ENCODE measurements at regions not wholly inside any gene's neighbourhood (a gene's known extent, or its start where the extent isn't known, plus 50 kb on each side); places are given as distances from the start of the nearest gene placed in this dataset.

GRCh38 chr4:175109933-175110332 lies 191.8 kb downstream of the ADAM29 start:
- Histone ChIP-seq H3K27ac (no peak overlapping the region), H3K4me3 (no peak overlapping the region)

GRCh38 chr4:175125410-175126068 lies 207.4 kb downstream of the ADAM29 start:
- H3K27ac ChIP-seq, result no peak overlapping the region
- H3K4me3 ChIP-seq, result no peak overlapping the region

GRCh38 chr4:175127314-175127713 lies 209.2 kb downstream of the ADAM29 start:
- Histone ChIP-seq H3K27ac (no peak overlapping the region), H3K4me3 (no peak overlapping the region)

GRCh38 chr4:175129797-175130196 lies 211.6 kb downstream of the ADAM29 start:
- Histone ChIP-seq H3K4me3 (no peak overlapping the region), H3K27ac (no peak overlapping the region)

- H3K27ac ChIP-seq, result no peak overlapping the region
- no peak overlapping the region for H3K4me3 ChIP-seq
These were observed 221.0 kb downstream of the ADAM29 start for GRCh38 chr4:175139205-175139604.

- Histone ChIP-seq H3K4me3 (no peak overlapping the region), H3K27ac (no peak overlapping the region)
These were observed 225.0 kb downstream of the ADAM29 start for GRCh38 chr4:175143116-175143515.

- Histone ChIP-seq H3K4me3 (no peak overlapping the region), H3K27ac (no peak overlapping the region)
These were observed 228.6 kb downstream of the ADAM29 start for GRCh38 chr4:175146799-175147198.

GRCh38 chr4:175147233-175147632 lies 229.1 kb downstream of the ADAM29 start:
- Histone ChIP-seq H3K4me3 (no peak overlapping the region), H3K27ac (no peak overlapping the region)

- Histone ChIP-seq H3K4me3 (no peak overlapping the region), H3K27ac (no peak overlapping the region)
These were observed 247.9 kb downstream of the ADAM29 start for GRCh38 chr4:175166020-175166419.

- no peak overlapping the region for H3K27ac ChIP-seq
- no peak overlapping the region for H3K4me3 ChIP-seq
These were observed 258.6 kb downstream of the ADAM29 start for GRCh38 chr4:175176710-175177109.

GRCh38 chr4:175190654-175191053 lies 272.5 kb downstream of the ADAM29 start:
- Histone ChIP-seq H3K27ac (no peak overlapping the region), H3K4me3 (no peak overlapping the region)

- no peak overlapping the region for H3K4me3 ChIP-seq
- no peak overlapping the region for H3K27ac ChIP-seq
These were observed 279.9 kb downstream of the ADAM29 start for GRCh38 chr4:175198056-175198455.

- Histone ChIP-seq H3K4me3 (no peak overlapping the region), H3K27ac (no peak overlapping the region)
These were observed 297.1 kb downstream of the ADAM29 start for GRCh38 chr4:175215208-175215607.

GRCh38 chr4:175215657-175216056 lies 297.5 kb downstream of the ADAM29 start:
- no peak overlapping the region for H3K27ac ChIP-seq
- H3K4me3 ChIP-seq, result no peak overlapping the region

GRCh38 chr4:175229154-175229553 lies 311.0 kb downstream of the ADAM29 start:
- H3K27ac ChIP-seq, result no peak overlapping the region
- no peak overlapping the region for H3K4me3 ChIP-seq

- no peak overlapping the region for H3K27ac ChIP-seq
- no peak overlapping the region for H3K4me3 ChIP-seq
These were observed 316.0 kb downstream of the ADAM29 start for GRCh38 chr4:175234162-175234561.

- Histone ChIP-seq H3K4me3 (no peak overlapping the region), H3K27ac (no peak overlapping the region)
These were observed 320.8 kb downstream of the ADAM29 start for GRCh38 chr4:175238827-175239517.

GRCh38 chr4:175246941-175247340 lies 328.8 kb downstream of the ADAM29 start:
- no peak overlapping the region for H3K27ac ChIP-seq
- H3K4me3 ChIP-seq, result no peak overlapping the region

- no peak overlapping the region for H3K4me3 ChIP-seq
- H3K27ac ChIP-seq, result no peak overlapping the region
These were observed 334.5 kb downstream of the ADAM29 start for GRCh38 chr4:175252642-175253041.

- Histone ChIP-seq H3K4me3 (no peak overlapping the region), H3K27ac (no peak overlapping the region)
These were observed 335.2 kb downstream of the ADAM29 start for GRCh38 chr4:175253184-175253902.

- Histone ChIP-seq H3K27ac (no peak overlapping the region), H3K4me3 (no peak overlapping the region)
These were observed 345.4 kb downstream of the ADAM29 start for GRCh38 chr4:175263537-175263936.

All from skin epidermis (tissue), 12 donors.